ENCODE measurements at regions not wholly inside any gene's neighbourhood (a gene's known extent, or its start where the extent isn't known, plus 50 kb on each side); places are given as distances from the start of the nearest gene placed in this dataset.

DNA sequence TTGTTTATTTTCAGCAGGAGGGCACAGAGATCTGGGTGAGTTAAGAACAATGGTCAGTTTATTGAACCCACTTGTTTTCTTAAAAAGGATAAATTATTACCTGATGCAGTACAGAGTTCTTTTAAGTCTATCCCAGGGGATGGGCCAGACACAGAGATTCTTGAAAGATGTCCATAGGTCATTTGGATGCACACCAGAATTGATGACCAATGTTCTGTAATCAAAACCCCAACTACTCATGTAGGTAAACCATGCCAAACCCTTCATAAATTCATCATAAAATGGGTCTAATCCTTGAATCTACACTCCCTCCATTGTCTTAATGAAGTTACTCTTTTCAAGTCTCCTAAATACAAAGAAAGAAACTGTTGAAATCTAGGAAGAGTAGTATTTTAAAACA is 273.0 kb upstream of the COL8A1 start:
- DNase-seq, result no peak

DNA sequence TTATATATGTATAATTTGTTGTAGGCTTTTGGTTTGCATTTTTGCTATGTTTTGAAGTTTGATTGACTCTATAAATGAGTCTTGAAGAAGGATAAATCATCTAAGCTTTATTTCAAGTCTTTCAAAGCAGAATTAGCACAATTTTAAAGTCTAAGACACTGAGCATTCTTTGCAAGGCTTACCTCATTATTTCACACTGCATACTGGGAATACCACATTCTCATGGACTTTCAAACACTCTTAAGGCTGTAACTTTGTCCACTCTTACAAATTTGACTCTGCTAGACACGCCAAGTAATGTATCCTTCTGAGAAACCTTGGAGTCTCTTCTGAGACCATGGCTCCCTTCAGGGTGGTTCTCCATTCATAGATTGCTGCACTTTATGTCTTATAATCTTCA is 281.3 kb upstream of the COL8A1 start:
- DNase-seq, result no peak

DNA sequence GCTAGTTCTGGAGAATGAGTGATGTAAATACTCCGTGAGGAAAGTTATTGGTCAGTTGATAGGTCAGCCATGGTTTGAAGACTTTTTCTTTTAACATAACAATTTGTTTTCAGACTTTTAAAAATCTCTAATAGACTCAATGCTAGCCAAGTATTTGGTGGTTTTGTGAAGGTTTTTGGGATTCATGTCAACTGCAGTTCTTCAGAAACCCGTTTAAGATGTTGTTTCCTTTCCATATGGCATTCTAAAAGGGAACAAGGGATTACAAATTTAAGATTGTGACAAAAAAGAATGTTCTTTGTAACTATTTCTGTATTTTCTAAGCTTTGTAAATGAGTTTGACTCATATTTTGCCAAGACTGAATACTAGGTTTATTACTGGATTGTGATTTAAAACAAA is 281.7 kb upstream of the COL8A1 start:
- DNase-seq, result no peak

DNA sequence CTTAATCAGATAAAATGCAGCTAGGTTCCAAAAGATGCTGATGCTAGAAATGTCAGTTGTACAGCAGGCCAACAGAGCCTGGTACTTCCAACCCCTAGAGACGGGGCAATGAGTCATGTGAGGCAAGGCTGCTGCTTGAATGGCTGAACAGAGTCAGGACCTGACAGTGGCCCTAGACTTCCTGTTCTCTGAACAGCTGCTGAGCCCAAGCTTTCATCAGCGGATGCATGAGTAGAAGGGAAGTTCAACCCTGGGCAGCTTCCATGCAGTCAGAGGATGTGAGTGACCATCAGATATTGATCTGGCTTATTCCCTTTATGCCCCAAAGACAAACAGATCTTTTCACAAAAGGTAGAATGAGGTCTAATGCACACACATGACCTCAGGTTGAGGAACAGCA is 282.9 kb upstream of the COL8A1 start:
- DNase-seq, result no peak

DNA sequence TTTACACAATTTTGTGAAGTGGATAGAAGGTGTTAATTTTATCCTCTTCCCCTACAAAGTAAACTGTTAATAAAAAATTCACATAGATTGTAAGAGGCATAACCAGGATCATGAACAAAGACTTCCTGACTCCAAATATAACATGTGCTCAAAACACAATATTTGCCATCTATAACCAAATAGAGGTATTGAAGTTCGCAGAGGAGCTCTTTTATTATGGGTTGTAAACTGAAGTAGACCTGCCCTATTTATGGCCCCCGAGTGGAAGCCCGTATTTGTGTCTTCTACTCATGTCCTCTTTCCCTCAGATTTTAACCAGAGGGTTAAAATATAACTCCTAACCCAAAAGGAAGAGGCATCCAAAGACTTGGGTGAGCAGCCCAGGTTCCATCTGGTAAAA is 285.6 kb upstream of the COL8A1 start:
- DNase-seq, result no peak

DNA sequence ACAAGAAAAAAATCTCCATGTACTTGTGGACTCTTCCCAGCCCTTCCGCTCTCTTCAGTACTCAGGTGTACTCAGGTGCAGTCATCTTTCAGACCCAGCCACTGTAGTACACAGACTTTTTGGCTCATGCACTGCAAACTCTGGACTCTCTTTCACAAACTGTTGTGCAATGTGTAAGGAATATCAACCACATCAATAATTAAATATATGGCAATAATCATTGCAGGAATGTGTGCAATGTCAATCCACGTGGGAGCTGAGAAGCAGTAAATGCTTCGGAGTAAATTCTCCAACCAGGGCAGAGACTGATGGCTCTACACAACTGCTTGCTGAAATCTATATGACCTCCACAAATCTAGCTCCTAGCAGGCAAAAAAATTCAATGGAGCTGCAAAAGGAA is 287.3 kb upstream of the COL8A1 start:
- peak; percentile 12 for DNase-seq

DNA sequence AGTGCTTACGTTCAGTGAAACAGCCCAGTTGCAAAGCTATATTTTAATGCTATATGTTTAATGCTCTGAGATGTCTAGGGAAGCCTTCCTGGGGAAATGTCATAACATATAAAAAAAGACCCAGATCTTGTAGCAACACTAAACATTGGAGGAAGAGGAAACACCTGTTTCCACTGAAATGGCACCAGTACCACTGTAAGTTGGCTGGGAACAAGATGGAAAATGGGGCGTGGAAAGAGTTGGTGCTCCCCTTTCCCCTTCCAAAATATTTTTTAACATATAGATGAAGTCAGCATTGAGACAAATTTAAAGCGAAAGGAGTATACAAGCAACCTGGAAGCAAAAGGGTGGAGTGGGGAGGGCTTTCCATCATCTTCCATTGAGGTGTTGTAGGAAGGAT is 289.9 kb upstream of the COL8A1 start:
- DNase-seq, result no peak

DNA sequence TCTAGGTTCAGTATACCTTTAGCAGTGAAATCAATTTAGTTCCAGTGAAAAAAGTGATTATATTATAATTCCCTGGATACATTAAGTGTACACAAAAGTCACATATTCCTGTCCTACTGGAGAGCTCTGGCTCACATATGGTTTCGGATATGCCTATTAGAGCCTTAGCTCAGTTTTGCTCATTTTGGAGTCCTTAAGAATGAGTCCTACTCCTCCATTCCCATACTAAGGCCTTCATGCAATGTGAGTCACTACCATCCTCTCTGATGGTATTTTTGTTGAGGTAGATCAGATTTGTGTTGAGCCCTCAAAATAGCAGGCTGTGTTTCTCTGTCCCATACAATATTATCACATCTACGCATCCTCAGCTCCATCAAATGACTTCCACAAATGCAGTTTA is 294.2 kb upstream of the COL8A1 start:
- DNase-seq, result no peak

DNA sequence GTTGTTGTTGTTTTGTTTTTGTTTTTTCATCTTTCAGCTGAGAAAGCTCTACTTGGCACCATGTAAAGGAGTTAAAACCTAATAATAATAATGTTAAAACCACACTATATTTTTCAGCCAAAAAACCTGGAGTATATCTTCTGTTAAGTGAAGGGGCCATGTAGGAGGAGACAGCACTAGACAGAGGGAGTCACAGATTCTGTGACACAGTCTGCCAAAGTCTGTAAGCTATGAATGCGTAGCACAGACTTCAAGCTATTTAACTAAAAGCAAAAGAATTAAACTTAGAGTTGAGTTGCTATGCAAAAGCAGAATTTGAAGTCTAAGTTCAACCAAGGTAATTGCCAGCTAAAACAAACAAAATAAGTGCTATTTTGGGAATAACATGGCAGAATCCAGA is 296.0 kb upstream of the COL8A1 start:
- DNase-seq, result no peak

DNA sequence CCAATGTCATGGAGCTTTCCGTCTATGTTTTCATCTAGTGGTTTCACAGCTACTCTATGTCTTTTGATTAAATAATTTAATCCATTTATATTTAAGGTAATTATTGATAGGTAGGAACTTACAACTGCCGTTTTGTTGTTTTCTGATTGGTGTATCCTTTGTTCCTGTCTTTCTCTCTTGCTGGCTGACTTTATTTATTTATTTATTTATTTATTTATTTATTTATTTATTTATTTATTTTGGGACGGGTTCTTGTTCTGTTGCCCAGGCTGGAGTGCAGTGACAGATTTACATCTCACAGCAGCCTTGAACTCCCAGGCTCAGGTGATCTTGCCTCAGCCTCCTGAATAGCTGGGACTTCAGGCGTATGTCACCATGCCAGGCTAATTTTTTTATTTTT is 299.2 kb upstream of the COL8A1 start:
- no peak for DNase-seq

DNA sequence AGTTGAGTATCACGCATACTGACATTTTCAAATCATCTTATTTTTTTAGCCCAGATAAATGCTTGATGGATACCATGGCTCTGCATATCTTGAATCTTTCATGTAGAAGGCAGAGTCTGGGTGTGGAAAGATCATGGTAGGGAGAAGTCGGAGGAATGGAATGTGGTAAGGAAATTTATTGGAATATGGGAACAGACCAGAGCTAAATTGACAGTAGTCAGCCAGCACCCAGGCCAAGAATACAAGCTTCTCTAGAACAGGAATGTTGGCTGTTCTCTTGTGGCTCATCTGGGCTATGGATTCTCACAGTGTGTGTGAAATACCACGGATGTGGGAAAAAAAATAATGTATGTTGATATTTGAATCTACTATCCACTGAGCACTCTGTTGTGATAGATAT is 305.7 kb upstream of the COL8A1 start:
- DNase-seq, result no peak

DNA sequence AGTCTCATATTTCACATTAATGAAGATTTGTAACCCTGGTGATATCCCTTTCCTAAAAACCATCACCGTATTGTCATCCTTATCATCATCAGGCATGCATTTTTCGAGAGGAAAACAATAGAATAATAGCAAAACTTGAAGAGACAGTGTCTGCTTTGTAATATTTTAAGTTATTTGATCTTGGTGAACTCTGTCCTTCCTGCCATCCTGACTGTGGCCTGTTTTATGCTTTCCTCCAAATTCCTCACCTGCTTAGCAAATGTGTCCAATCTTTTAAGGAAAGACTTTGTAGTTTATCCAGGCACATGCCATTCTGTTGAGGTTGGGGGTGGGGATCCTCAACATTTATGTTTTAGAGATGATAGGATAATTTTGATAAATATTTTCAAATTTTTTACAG is 306.1 kb upstream of the COL8A1 start:
- no peak for DNase-seq

DNA sequence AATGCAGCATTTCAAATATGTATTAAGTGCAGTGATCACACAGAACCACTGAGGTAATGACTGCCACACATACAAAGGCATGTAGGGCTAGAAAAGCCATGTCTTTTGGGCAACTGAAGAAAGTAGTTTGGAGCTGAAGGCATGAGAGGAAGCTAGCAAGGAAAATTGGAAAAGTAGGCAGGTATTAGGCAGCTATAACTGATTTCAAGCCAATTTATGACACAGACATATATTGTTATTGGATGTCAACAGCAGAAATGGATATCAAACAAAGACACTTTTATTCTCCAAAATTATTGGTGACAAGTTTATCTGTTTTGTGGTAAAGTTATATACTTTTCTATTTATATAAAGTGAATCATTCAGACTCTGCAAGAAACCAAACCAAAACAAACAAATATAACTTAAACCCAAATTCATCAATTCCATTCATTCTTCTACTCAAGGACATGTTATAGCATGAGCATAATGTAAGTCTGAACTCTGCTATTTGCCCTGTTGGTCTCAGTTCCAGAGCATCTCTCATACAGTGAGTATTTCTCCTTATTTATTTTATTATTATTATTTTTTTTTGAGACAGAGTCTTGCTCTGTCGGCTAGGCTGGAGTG is 307.4 kb upstream of the COL8A1 start:
- DNase-seq, result no peak

DNA sequence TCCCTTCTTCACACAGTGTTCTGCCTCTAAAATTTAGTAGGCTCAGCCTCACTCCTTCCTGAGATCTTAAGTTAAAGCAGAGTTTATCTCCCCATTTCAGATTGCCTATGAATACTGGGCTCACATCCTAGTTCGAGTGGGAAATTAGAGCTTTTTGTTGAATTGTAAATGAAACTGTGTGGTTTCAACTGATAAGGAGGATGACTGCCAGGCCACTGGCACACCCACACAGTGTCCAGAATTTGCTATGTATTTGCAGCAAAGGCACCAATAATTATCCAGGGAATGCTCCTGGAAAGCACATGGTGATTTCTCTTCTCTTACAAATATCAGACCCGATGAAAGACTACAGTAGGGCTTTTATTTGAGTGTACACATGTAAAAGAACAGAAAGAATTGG is 308.1 kb upstream of the COL8A1 start:
- no peak for DNase-seq

DNA sequence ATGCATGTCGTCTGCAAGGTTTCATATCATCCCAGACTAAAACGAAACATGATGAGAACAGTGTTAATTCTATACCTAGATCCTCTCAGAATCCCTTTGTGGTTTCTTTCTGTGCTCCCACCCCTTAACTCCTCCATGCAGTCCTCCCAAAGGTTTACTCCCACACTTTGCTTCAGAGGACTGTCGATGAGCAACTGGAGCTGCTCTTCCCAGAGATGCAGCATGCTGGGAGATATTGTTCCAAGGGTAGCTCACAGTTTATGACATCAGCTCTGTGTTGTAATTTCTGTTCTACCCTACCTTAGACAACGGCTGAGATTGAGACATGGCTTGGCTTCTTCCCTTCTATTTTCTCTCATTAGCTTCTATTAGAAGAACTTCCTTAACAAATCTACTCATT is 313.0 kb upstream of the COL8A1 start:
- no peak for DNase-seq

DNA sequence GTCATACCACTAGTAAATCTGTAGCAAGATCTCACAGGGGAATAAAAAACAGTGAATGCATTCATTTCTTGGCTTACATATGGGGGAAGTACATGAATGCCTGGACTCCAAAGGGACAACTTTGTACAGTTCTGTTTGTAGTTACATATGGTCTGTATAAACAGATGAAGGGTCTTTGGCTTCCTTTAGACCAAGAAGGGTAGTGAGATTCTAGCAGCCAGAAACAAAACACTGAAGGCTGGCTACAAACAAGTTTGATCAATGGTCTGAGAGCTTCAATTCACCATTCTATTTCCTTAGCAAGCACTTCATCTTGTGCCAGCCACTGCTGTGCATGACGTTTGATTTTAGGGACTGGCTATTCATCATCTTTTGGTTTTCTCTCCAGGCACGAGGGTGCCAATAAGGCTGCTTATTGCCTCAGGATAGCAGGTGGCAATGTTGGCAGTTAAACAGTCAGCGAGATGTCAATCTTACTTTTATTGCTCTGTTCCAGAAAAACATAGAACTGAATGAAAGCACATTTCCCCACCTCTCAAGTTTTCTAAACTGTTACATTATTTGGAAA is 313.7 kb upstream of the COL8A1 start:
- no peak for DNase-seq

DNA sequence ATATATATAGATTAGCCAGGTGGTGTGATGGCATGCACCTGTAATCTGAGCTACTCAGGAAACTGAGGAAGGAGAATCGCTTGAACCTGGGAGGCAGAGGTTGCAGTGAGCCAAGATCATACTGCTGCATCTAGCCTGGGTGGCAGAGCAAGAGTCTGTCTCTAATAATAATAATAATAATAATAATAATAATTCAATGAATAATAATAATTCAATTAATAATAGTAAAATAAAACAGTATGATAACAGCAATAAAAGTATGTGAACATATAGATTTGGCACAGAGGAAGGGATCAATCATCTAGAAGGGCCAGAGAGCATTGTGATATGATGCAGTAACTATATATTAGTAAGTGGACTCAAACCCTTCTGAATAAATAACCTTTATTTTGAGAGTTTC is 314.5 kb upstream of the COL8A1 start:
- no peak for DNase-seq

DNA sequence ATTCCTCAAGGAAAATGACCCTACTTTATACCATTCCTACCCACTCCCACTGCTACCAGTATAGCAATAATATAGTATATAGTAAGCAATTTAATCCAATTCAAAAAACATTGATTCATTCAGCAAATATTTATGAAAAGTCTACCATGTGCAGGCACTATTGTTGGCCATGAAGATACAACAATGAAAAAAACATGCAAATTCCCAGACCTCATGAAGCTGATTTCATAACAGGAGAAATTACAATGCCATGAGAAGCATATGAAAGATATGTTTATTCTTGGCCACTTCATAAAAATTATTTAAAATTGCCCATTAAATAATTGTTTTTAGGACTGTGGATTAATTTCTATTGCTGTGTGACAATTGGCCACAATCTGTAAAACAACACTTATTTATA is 315.8 kb upstream of the COL8A1 start:
- no peak for DNase-seq

DNA sequence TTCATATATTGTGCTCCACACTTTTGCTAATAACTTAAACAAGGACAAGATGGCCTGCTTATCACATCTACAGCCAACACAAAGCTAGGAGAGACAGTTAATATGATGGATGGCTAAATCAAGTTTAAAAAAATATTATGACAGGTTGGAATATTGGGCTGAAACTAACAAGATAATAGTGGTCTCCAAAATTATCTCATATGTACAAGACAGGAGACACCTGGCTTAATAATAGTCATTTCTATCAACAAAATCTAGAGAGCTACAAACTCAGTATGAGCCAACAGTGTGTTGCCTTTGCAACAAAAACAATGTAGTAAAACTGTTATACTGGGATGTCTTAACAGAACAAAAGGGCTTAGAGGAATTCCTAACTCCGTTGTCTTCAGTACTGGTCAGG is 317.1 kb upstream of the COL8A1 start:
- DNase-seq, result no peak

DNA sequence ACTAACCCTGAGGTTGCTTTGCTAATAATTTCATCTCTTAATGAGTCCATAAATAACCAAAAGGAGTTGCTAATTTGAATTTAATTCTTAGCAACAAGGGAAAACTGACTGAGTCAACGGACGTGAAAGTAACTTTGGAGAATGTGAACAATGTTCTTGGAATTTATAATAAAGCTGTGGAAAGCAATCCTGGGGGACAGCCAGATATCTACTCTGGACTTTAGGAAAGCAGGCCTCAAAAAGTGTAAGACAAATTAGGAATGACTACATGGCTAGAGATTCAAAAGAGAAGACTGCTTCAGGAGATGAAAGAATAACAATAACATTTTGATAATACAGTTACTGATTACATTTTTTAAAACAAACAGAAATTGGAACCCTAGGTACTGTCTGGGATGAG is 318.4 kb upstream of the COL8A1 start:
- no peak for DNase-seq

DNA sequence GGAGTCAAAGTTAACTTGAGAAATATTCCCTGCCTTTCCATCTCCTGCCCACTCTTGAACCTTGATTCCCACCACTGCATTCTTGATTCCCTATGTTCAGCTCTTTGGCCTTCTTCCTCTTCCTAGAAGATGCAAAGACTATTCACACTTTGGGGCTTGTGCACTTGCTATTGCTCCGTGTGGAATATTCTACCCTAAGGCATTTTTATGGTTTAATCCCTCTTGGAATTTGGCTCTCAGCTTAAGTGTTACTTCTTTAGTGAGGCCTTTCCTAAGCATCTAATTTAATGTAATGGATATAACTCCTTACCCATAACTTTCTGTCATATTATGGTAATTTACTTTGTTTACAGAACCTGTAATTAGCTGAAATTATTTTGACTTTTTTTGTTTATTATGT is 318.9 kb upstream of the COL8A1 start:
- DNase-seq, result no peak

DNA sequence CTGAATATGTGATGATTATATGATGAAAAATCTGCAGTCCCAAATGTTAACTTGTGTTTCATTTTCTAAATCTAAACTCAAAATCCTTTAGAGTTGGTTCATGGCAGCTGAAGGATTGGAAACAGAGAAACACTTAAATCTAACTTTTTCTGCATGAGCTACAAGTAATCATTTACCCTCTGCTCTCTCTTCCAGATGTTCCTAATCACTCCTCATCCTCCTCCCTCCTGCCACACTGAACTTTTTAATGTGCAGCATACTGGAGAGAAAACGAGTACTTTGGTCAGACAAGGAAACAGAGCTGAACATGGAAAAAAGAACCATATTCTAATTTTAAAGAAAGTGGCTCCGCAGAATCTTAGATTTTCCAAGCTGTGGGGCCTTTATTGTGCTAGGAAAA is 321.2 kb upstream of the COL8A1 start:
- no peak for DNase-seq

DNA sequence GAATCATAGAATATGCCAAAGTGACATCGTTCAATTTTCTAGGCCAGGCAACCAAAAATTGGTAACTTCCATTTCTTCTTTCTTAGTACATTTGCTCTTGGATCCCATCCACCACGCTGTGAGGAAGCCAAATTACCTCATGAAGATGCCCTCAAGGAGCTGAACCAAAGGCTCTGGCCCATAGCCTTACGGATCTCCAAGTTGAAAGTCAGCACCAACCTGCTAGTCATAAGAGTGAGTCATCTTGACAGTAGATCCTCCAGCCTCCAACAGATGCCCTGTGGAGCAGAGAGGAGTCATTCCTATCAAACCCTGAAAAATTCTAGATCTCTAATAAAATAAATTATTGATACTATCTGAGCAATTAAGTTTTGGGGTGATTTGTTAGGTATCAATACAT is 322.5 kb upstream of the COL8A1 start:
- no peak for DNase-seq

DNA sequence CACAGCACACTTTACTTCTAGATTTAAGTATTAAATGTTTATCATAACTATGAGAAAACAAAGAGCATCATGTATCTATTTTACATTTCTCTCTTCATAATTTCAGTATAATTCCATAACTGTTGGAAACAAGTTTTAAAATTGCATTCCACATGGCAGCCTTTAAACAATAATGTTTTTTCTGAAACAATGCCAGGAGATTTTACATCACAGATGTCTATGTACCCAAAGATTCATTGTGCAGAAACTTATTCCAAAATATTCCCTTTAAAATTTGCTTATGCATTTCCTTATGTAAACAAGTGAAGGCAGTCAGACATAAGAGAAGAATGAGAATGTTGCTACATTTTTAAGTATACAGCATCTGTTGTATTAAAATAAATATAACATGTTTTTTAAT is 324.9 kb upstream of the COL8A1 start:
- DNase-seq, result no peak

DNA sequence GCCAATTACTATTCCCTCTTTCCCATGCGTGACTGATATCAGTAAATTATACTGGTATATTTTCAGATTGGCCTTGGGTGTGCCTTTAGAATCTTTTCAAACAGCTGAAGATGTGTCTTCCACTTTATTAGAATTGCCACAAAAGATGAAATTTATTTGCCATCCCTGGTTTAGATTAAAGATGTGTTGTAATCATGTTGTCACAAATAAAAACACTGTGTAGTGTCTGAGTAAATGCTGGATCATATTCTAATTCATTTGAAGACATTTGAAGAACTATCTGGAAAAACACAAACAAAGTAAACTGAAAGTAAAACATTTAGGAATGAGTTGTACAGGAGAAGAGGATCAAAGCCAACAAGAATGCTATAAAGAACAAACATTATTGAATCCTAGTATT is 339.7 kb upstream of the COL8A1 start:
- DNase-seq, result no peak

DNA sequence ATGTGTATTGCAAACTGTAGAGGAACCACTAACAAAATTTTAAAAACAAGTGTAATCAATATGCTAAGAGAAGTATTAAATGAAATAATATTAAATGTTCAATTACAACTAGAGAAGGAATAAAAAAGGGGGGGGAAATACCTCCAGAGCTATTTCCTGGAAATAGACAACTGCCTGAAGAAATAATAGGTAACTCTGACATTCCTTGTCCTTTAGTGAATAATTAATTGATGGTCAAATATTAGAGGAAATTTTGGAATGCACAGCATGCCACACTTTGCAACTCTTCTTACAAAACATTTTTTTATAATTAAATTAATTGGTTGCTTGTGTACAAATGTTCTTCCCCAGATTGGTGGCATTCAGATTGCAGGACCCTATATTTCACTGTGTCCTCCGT is 342.6 kb upstream of the COL8A1 start:
- DNase-seq, result no peak

Measured in retina (tissue), 1 donor.